H1 (cell line): ENCODE measurements at regions not wholly inside any gene's neighbourhood (a gene's known extent, or its start where the extent isn't known, plus 50 kb on each side); places are given as distances from the start of the nearest gene placed in this dataset.

Experiments
- CTCF ChIA-PET: fragments of 300-600 bp; sonication (Branson Sonifier 250); formaldehyde crosslinking; loops from one replicate; lab custom pipeline; 2021; ENCODE audit not compliant: partially characterized antibody; lab: Charles Lee
- POLR2A ChIA-PET: fragments of 300-600 bp; sonication (Branson Sonifier 250); formaldehyde crosslinking; loops from one replicate; lab custom pipeline; 2021; ENCODE audit warnings: inconsistent platforms; ENCODE audit not compliant: partially characterized antibody; lab: Charles Lee
- DNase-seq, 2 experiments: peaks; one replicate each; pipeline versions ENCODE4 v3.0.0 to v3.0.0-alpha.2; 2010 to 2022; ENCODE audit warnings: low spot score in 2 of 2, low read depth in 1 of 2, mixed read lengths in 1 of 2
- FAIRE-seq: peaks from 2 replicates; lab custom pipeline; 2011; peaks lifted over from hg19 to GRCh38; lab: Jason Lieb, UNC
- H2AFZ ChIP-seq: 2 replicates; pipeline ENCODE4 v1.8.1; 2012; ENCODE audit warnings: low read length, inconsistent platforms
- H2AK5ac ChIP-seq: 2 replicates; pipeline ENCODE4 v1.6.1; 2013; ENCODE audit warnings: low read depth, low read length
- H2BK120ac ChIP-seq: replicated peaks from 2 replicates; pipeline ENCODE3; 2013; ENCODE audit warnings: low read depth, low read length, inconsistent platforms
- H2BK12ac ChIP-seq: 2 replicates; pipeline ENCODE4 v1.6.1; 2013; ENCODE audit warnings: low read depth, low read length
- H2BK15ac ChIP-seq: 2 replicates; pipeline ENCODE4 v1.6.1; 2013; ENCODE audit warnings: low read length
- H2BK20ac ChIP-seq: 2 replicates; pipeline ENCODE4 v1.6.1; 2013; ENCODE audit warnings: low read length
- H2BK5ac ChIP-seq: 2 replicates; pipeline ENCODE4 v1.6.1; 2013; ENCODE audit warnings: low read depth, low read length
- H3K14ac ChIP-seq: 2 replicates; pipeline ENCODE4 v1.6.1; 2013; ENCODE audit warnings: inconsistent platforms; ENCODE audit not compliant: insufficient read length
- H3K18ac ChIP-seq: 2 replicates; pipeline ENCODE4 v1.6.1; 2013; ENCODE audit warnings: low read length; ENCODE audit errors: extremely low read depth
- H3K23ac ChIP-seq: 2 replicates; pipeline ENCODE4 v1.6.1; 2013; ENCODE audit warnings: inconsistent platforms; ENCODE audit not compliant: insufficient read length
- H3K23me2 ChIP-seq: 2 replicates; pipeline ENCODE4 v1.6.1; 2013; ENCODE audit warnings: low read depth, low read length
- H3K27ac ChIP-seq: 2 replicates; pipeline ENCODE4 v1.6.1; 2011; ENCODE audit warnings: low read depth, low read length, inconsistent platforms
- H3K27me3 ChIP-seq, 4 experiments: replicated peaks in 1 of 4; 1 replicate in 1 of 4; 2 replicates in 3 of 4; pipeline versions ENCODE4 v1.6.1 to v1.8.1; 2011 to 2013; ENCODE audit warnings: low read length in 3 of 4, mild to moderate bottlenecking in 3 of 4, inconsistent platforms in 2 of 4, mixed read lengths in 2 of 4, moderate library complexity in 1 of 4; ENCODE audit not compliant: control insufficient read depth in 3 of 4, insufficient read depth in 3 of 4; ENCODE audit errors: extremely low read depth in 1 of 4
- H3K36me3 ChIP-seq, 4 experiments: 2 replicates each; pipeline versions ENCODE4 v1.6.1 to v1.8.1; 2011 to 2013; ENCODE audit warnings: mild to moderate bottlenecking in 4 of 4, low read length in 3 of 4, moderate library complexity in 2 of 4, control low read depth in 1 of 4, inconsistent platforms in 1 of 4; ENCODE audit not compliant: insufficient read depth in 4 of 4, control insufficient read depth in 2 of 4
- H3K4ac ChIP-seq: replicated peaks from 2 replicates; pipeline ENCODE3; 2013; ENCODE audit warnings: low read length, low read depth, mixed read lengths, inconsistent platforms; ENCODE audit not compliant: insufficient read length
- H3K4me1 ChIP-seq, 4 experiments: replicated peaks in 1 of 4; 1 replicate in 1 of 4; 2 replicates in 3 of 4; pipeline versions ENCODE4 v1.6.1 to v1.8.1; 2011 to 2013; ENCODE audit warnings: low read length in 3 of 4, inconsistent platforms in 2 of 4, mixed read lengths in 1 of 4; ENCODE audit not compliant: insufficient read depth in 4 of 4, control insufficient read depth in 3 of 4
- H3K4me2 ChIP-seq, 2 experiments: 2 replicates each; pipeline versions ENCODE4 v1.6.1 to v1.8.1; 2011 to 2013; ENCODE audit warnings: low read depth in 2 of 2, low read length in 2 of 2, control low read depth in 1 of 2, inconsistent platforms in 1 of 2, mild to moderate bottlenecking in 1 of 2; ENCODE audit not compliant: insufficient read depth in 1 of 2
- H3K4me3 ChIP-seq, 4 experiments: fragments of 200-600, 300-600 bp in 1 of 4; sonication (generic), shearing (Covaris generic), sonication (Bioruptor Twin) in 1 of 4; 2 replicates each; pipeline versions ENCODE4 v1.5.1 to v1.8.1; 2011 to 2016; ENCODE audit warnings: low read length in 4 of 4, low read depth in 3 of 4, control low read depth in 2 of 4, inconsistent platforms in 2 of 4, mild to moderate bottlenecking in 2 of 4, mixed read lengths in 1 of 4, moderate library complexity in 1 of 4; ENCODE audit not compliant: insufficient read depth in 2 of 4; ENCODE audit errors: extremely low read depth in 1 of 4
- H3K56ac ChIP-seq: replicated peaks from 2 replicates; pipeline ENCODE3; 2013; ENCODE audit warnings: low read depth, mild to moderate bottlenecking, mixed read lengths, low read length, inconsistent platforms; ENCODE audit not compliant: insufficient read length
- H3K79me1 ChIP-seq: 2 replicates; pipeline ENCODE4 v1.6.1; 2013; ENCODE audit warnings: low read depth, low read length, control low read depth
- H3K79me2 ChIP-seq, 2 experiments: 2 replicates each; pipeline versions ENCODE4 v1.6.1 to v1.8.1; 2012 to 2013; ENCODE audit warnings: low read length in 2 of 2, mild to moderate bottlenecking in 2 of 2, inconsistent platforms in 1 of 2; ENCODE audit not compliant: insufficient read depth in 2 of 2, control insufficient read depth in 1 of 2
- H3K9ac ChIP-seq, 4 experiments: replicated peaks in 1 of 4; 1 replicate in 1 of 4; 2 replicates in 3 of 4; pipeline versions ENCODE4 v1.6.1 to v1.8.1; 2011 to 2013; ENCODE audit warnings: low read depth in 3 of 4, low read length in 3 of 4, control low read depth in 2 of 4, mild to moderate bottlenecking in 2 of 4, moderate library complexity in 2 of 4, inconsistent platforms in 1 of 4; ENCODE audit errors: extremely low read depth in 1 of 4
- H3K9me3 ChIP-seq, 2 experiments: 2 replicates each; pipeline versions ENCODE4 v1.6.1 to v1.8.1; 2012 to 2013; ENCODE audit warnings: mild to moderate bottlenecking in 2 of 2, moderate library complexity in 2 of 2, control low read depth in 1 of 2, inconsistent platforms in 1 of 2, low read depth in 1 of 2, low read length in 1 of 2, mixed read lengths in 1 of 2; ENCODE audit not compliant: insufficient read depth in 2 of 2
- H4K20me1 ChIP-seq, 2 experiments: replicated peaks in 1 of 2; 2 replicates each; pipeline versions ENCODE3 to v1.8.1; 2011 to 2013; ENCODE audit warnings: inconsistent platforms in 2 of 2, low read length in 2 of 2, mild to moderate bottlenecking in 1 of 2; ENCODE audit not compliant: insufficient read depth in 2 of 2, control insufficient read depth in 1 of 2
- H4K5ac ChIP-seq: 2 replicates; pipeline ENCODE4 v1.6.1; 2013; ENCODE audit warnings: low read length, low read depth, mixed read lengths, inconsistent platforms; ENCODE audit not compliant: insufficient read length
- H4K8ac ChIP-seq: 2 replicates; pipeline ENCODE4 v1.8.0; 2013; ENCODE audit warnings: mild to moderate bottlenecking, moderate library complexity, low read length, inconsistent platforms; ENCODE audit not compliant: insufficient read depth; ENCODE audit errors: extremely low read depth
- H4K91ac ChIP-seq: replicated peaks from 2 replicates; pipeline ENCODE3; 2013; ENCODE audit warnings: low read length, mixed read lengths, inconsistent platforms; ENCODE audit not compliant: insufficient read length
- BACH1 ChIP-seq: IDR thresholded peaks from 2 replicates; pipeline ENCODE4 v1.6.1; 2012; ENCODE audit warnings: low read length, improper control_type of control experiment
- CHD2 ChIP-seq: IDR thresholded peaks from 2 replicates; pipeline ENCODE4 v1.6.1; 2012; ENCODE audit warnings: low read length, improper control_type of control experiment
- HDAC2 ChIP-seq, 2 experiments: fragments of 300-600 bp in 1 of 2; sonication (generic) in 1 of 2; IDR thresholded peaks; 2 replicates each; pipeline ENCODE4 v1.6.1; 2011 to 2012; ENCODE audit warnings: low read depth in 2 of 2, low read length in 2 of 2, mild to moderate bottlenecking in 2 of 2, moderate library complexity in 2 of 2, borderline replicate concordance in 1 of 2, inconsistent platforms in 1 of 2
- NRF1 ChIP-seq: IDR thresholded peaks from 2 replicates; pipeline ENCODE4 v1.6.1; 2011; ENCODE audit warnings: mild to moderate bottlenecking, low read depth, low read length, improper control_type of control experiment
- POLR2AphosphoS5 ChIP-seq: IDR thresholded peaks from 2 replicates; pipeline ENCODE4 v1.6.1; 2011; ENCODE audit warnings: low read depth, low read length
- SP4 ChIP-seq: IDR thresholded peaks from 2 replicates; pipeline ENCODE4 v1.6.1; 2012; ENCODE audit warnings: low read length, inconsistent platforms
- SRF ChIP-seq: IDR thresholded peaks from 2 replicates; pipeline ENCODE4 v1.6.1; 2011; ENCODE audit warnings: mild to moderate bottlenecking, low read depth, low read length, moderate library complexity
- TBP ChIP-seq: IDR thresholded peaks from 2 replicates; pipeline ENCODE4 v1.6.1; 2011; ENCODE audit warnings: low read depth, low read length, improper control_type of control experiment
- TCF12 ChIP-seq: IDR thresholded peaks from 2 replicates; pipeline ENCODE4 v1.6.1; 2011; ENCODE audit warnings: low read depth, mild to moderate bottlenecking, low read length
- YY1 ChIP-seq: IDR thresholded peaks from 2 replicates; pipeline ENCODE4 v1.6.1; 2011; ENCODE audit warnings: low read depth, mild to moderate bottlenecking, low read length
- WGBS, 2 experiments: shearing (Covaris generic) in 1 of 2; methylation state at CpG; one replicate each; pipeline versions ENCODE4 v1.1.6 to v1.1.7; 2013 to 2015; ENCODE audit warnings: low lambda C conversion rate in 2 of 2, mixed read lengths in 2 of 2, inconsistent platforms in 1 of 2, low coverage in 1 of 2, missing lambda C conversion rate in 1 of 2; ENCODE audit not compliant: insufficient replicate concordance in 2 of 2, insufficient coverage in 1 of 2, insufficient read length in 1 of 2; ENCODE audit errors: extremely low coverage in 1 of 2, missing lambda C conversion rate in 1 of 2; 5-methylcytosine and 5-hydroxymethylcytosine counted together

DNA sequence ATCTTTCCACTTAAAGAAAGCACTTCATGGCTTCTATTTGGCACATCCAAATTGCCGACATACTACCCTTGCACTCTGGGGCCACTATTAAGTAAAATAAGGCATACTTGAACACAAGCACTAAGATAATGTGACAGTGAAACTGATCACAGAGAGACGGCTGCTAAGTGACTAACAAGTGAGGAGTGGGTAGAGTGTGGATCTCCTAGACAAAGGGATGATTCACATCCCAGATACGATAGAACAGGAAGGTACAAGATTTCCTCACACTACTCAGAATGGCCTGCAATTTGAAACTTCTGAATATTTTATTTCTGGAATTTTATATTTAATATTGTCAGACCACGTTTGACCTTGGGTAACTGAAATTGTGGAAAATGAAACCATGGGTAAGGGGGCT is 1721.8 kb upstream of the SPRY2 start:
- Histone ChIP-seq H4K8ac (no peak overlapping the region), H3K4ac (no peak overlapping the region), H3K27me3 (no peaks in the 10 kb centered on the region), H2AK5ac (no peak overlapping the region), H4K20me1 (no peaks in the 10 kb centered on the region), H3K9me3 (no peaks in the 10 kb centered on the region), H3K27ac (no peak overlapping the region), H3K23ac (no peak overlapping the region), H2BK15ac (no peak overlapping the region), H4K5ac (no peak overlapping the region), H2BK5ac (no peak overlapping the region), H2BK120ac (no peak overlapping the region), H3K4me3 (no peak overlapping the region), H3K4me1 (no peaks in the 10 kb centered on the region)
- 86% methylated on average over 4 of the region's 4 CpGs; no CpG with 5 or more reads in 1 of the 2 experiments for WGBS, 2 experiments
- TF ChIP-seq HDAC2 (IDR thresholded peaks at IDR 0.05; ENCODE audit: borderline replicate concordance in 1 of 2, low read depth in 2 of 2, low read length in 2 of 2): no peak
- TF ChIP-seq SRF: no peak
- no peak for TF ChIP-seq NRF1
- no peak for TF ChIP-seq CHD2
- TF ChIP-seq TCF12: no peak
- no peak for TF ChIP-seq POLR2AphosphoS5
- no peak for TF ChIP-seq BACH1
- no peak for TF ChIP-seq SP4
- TF ChIP-seq TBP: no peak
- TF ChIP-seq YY1: no peak
- TF ChIP-seq, all 59 proteins: peak for 0
- CTCF ChIA-PET: interaction anchor here (1.4 to 1.7 kb wide), 2 partner anchors 106 to 133 kb away, joined by 3 to 4 read pairs; no protein-coding TSS in a partner anchor
- Histone ChIP-seq H2AFZ (no peak overlapping the region), H3K56ac (no peak overlapping the region), H3K23me2 (no peaks in the 10 kb centered on the region), H3K9ac (no peak overlapping the region), H2BK12ac (no peak overlapping the region), H3K36me3 (no peaks in the 10 kb centered on the region), H2BK20ac (no peak overlapping the region), H3K18ac (no peak overlapping the region), H3K14ac (no peak overlapping the region), H3K79me2 (no peaks in the 10 kb centered on the region), H3K79me1 (no peaks in the 10 kb centered on the region), H4K91ac (no peak overlapping the region), H3K4me2 (no peak overlapping the region)
- DNase-seq (no peak), FAIRE-seq (no peak)
- POLR2A ChIA-PET: no interaction called here
